ENCODE measurements at regions not wholly inside any gene's neighbourhood (a gene's known extent, or its start where the extent isn't known, plus 50 kb on each side); places are given as distances from the start of the nearest gene placed in this dataset.

- TF ChIP-seq CTCF (IDR thresholded peaks at IDR 0.05) (no peak), POLR2A (IDR thresholded peaks at IDR 0.05) (no peak)
Measured at GRCh38 chr2:134035605-134036370, 218.1 kb upstream of the MGAT5 start.

All from gastroesophageal sphincter (tissue), 3 donors.